Cardiac fibroblast (primary cell): ENCODE measurements at regions not wholly inside any gene's neighbourhood (a gene's known extent, or its start where the extent isn't known, plus 50 kb on each side); places are given as distances from the start of the nearest gene placed in this dataset.
"Not testable (repeated sequence)": the region's sequence is repeated elsewhere in the genome, so short reads cannot be mapped to it uniquely, and the experiment has no call there.

Experiments
- DNase-seq, 2 donors: peaks; one replicate each; pipeline versions ENCODE4 v3.0.0 to v3.0.0-alpha.2; 2010; ENCODE audit warnings: low read depth in 2 of 2
- H3K4me3 ChIP-seq, 2 donors: replicated peaks in 1 of 2; 1 replicate in 1 of 2; 2 replicates in 1 of 2; pipeline ENCODE4 v1.5.1; 2011; ENCODE audit warnings: low read depth in 2 of 2, low read length in 2 of 2, mild to moderate bottlenecking in 2 of 2, moderate library complexity in 1 of 2
- TF ChIP-seq, protein P1 (sequence below): IDR thresholded peaks from one replicate; pipeline ENCODE4 v1.5.1; 2011; ENCODE audit warnings: low read depth, mild to moderate bottlenecking, low read length, inconsistent platforms

DNA sequence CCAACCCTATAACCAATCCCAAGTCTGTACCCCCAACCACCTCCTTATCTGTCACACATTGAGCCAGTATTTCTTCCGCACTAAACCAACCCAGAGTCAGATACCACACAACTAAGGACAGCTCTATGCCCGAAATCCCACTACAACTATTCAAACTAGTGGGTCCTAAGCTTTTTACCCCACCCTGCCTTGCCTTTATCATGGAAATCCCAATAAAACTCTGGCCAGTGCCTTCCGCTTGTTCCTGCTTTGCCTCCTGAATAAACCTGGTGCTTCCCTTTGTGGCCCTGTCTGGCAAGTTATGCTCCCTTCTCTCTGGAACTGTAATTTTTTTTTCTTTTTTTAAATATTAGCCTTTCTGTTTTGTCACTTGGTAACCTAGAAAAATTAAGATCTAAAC lies 493.3 kb upstream of the SYT1 start:
- TF ChIP-seq, protein P1, sequence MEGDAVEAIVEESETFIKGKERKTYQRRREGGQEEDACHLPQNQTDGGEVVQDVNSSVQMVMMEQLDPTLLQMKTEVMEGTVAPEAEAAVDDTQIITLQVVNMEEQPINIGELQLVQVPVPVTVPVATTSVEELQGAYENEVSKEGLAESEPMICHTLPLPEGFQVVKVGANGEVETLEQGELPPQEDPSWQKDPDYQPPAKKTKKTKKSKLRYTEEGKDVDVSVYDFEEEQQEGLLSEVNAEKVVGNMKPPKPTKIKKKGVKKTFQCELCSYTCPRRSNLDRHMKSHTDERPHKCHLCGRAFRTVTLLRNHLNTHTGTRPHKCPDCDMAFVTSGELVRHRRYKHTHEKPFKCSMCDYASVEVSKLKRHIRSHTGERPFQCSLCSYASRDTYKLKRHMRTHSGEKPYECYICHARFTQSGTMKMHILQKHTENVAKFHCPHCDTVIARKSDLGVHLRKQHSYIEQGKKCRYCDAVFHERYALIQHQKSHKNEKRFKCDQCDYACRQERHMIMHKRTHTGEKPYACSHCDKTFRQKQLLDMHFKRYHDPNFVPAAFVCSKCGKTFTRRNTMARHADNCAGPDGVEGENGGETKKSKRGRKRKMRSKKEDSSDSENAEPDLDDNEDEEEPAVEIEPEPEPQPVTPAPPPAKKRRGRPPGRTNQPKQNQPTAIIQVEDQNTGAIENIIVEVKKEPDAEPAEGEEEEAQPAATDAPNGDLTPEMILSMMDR, result no peak
- no peak overlapping the region for H3K4me3 ChIP-seq
- no peak for DNase-seq

DNA sequence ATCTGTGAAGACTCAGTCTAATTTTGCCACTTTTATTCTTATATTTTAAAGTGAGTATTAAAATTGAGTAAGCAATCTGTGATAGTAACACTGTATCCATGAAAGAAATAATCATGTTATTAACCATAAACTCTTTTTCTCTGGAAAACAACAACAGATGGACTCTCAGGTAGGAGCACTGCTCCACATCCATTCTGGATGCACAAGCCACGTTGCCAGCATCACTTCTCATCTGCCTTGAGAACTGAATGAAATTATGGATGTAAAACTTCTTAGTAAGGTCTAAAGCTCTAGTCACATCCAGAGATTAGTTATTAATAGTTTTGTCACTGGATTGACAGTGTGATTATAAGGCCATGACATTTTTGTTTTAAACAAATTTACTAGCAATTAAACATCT lies 489.1 kb upstream of the SYT1 start:
- DNase-seq, result no peak

DNA sequence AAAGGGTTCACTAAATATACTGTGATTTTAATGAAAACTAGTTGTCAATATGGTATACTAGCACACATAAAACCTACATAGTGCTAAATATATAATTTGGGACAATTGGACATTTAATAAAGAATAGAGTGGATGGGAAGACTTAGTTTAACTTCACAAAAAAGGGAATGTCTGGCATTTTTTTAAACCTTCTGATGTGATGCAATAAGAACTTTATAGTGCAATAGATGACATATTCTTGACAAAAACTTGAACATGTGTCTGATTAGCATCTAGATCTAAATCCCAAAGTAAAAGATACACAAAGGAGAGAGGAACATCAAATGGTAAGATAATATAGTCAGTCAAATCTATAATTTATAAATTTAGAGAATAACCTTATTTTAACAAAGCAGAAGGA lies 488.3 kb upstream of the SYT1 start:
- DNase-seq, result no peak
- TF ChIP-seq, protein P1, result no peak
- no peak overlapping the region for H3K4me3 ChIP-seq

More for the DNA sequence above, 489.1 kb upstream of the SYT1 start:
- no peak overlapping the region for H3K4me3 ChIP-seq
- TF ChIP-seq, protein P1, result no peak

DNA sequence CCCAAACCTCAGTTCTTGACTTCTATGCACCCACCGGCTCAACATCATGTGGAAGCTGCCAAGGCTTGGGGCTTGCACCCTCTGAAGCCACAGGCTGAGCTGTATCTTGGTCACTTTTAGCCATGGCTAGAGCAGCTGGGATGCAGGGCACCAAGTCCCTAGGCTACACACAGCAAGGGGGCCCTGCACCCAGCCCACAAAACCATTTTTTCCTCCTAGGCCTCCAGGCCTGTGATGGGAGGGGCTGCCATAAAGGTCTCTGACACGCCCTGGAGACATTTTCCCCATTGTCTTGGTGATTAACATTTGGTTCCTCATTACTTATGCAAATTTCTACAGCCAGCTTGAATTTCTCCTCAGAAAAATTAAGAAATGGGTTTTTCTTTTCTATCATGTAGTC lies 485.5 kb upstream of the SYT1 start:
- not testable (repeated sequence) for DNase-seq, H3K4me3 ChIP-seq

DNA sequence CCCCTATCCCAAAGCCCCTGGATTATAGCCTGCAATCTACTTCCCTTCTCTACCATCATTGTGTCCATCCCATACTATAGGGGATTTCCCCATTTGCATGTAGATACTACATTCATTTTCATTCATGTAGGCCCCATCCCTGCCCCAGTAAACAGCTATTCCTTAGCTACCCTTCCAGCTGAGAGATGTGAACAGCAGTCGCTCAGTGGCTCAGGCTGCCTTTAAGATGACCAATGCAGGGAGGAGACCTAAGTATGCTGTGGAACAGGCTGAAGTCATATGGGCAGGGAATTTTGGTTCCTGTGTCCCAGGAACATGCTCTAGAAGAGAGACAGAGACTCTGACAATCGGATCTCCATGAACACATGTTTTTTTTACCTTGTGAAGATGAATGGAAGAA lies 481.2 kb upstream of the SYT1 start:
- DNase-seq, result no peak
- TF ChIP-seq, protein P1, result no peak

DNA sequence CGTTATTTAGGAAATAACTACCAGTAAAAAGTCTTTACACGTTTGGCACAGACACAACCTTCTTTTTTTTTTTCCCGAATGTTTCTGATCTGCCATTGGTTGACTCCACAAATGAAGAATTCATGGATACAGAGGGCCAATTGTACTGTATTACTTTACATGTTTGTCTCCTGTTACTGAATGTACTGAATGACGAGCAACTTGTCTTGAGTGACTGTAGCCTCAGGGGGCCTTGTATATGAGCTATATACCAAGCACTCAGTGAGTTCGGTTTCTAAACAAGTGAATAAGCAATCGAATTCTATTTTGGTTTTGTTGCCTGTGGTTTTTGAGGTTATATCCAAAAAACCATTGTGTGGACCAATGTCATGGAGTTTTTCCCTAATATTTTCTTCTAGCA lies 480.0 kb upstream of the SYT1 start:
- TF ChIP-seq, protein P1, result no peak
- no peak overlapping the region for H3K4me3 ChIP-seq
- DNase-seq, result no peak

More for the DNA sequence above, 481.2 kb upstream of the SYT1 start:
- H3K4me3 ChIP-seq, result no peak overlapping the region

DNA sequence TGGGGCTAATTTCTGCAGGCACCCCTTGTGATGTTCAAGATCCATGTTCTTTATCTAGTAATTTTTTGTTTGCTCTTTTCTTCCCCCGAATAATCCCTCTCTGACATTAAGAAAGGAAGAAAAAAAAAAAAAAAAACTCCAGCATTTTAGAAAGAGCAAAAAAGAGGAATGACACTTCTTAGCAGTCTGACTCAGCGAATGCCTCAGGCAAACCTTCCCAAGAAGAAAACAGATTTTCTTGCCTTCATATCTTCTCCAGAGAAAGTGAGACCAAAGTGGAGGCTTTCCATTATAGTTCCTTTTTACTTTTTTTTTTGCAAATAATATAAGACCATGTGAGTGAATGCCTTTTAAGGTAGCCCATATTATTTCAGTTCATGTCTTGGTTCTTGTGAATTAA lies 479.0 kb upstream of the SYT1 start:
- DNase-seq, result no peak
- TF ChIP-seq, protein P1, result no peak
- H3K4me3 ChIP-seq, result no peak overlapping the region
